HepG2 (cell line): ENCODE measurements at regions not wholly inside any gene's neighbourhood (a gene's known extent, or its start where the extent isn't known, plus 50 kb on each side); places are given as distances from the start of the nearest gene placed in this dataset.
A peak's percentile ranks its signal among the peaks of the same experiment; 100 is the strongest.

Experiments used
- BRCA1 ChIP-seq: sonication (generic); formaldehyde crosslinking; IDR thresholded peaks from 2 replicates; pipeline ENCODE4 v1.4.0; 2020; ENCODE audit warnings: missing genetic modification reagents
- DNMT1 ChIP-seq: sonication (generic); formaldehyde crosslinking; IDR thresholded peaks from 2 replicates; pipeline ENCODE4 v1.5.1; 2020; ENCODE audit warnings: mild to moderate bottlenecking, missing genetic modification reagents
- ELF3 ChIP-seq: IDR thresholded peaks from 2 replicates; pipeline ENCODE4 v1.6.1; 2016; ENCODE audit warnings: missing genetic modification reagents, missing compliant biosample characterization
- FOXC1 ChIP-seq: sonication (generic); formaldehyde crosslinking; IDR thresholded peaks from 2 replicates; pipeline ENCODE4 v1.8.0; 2022; ENCODE audit warnings: mild to moderate bottlenecking, missing genetic modification reagents, borderline replicate concordance
- FOXM1 ChIP-seq: sonication (generic); formaldehyde crosslinking; IDR thresholded peaks from 2 replicates; pipeline ENCODE4 v1.5.0; 2020; ENCODE audit warnings: missing genetic modification reagents
- IRF2 ChIP-seq: IDR thresholded peaks from 2 replicates; pipeline ENCODE4 v1.6.1; 2018; ENCODE audit warnings: missing genetic modification reagents, missing compliant biosample characterization
- KLF15 ChIP-seq: sonication (generic); formaldehyde crosslinking; IDR thresholded peaks from 2 replicates; pipeline ENCODE4 v1.8.1; 2023; ENCODE audit warnings: borderline replicate concordance, mild to moderate bottlenecking, inconsistent platforms, missing genetic modification reagents, mixed read lengths
- KLF6 ChIP-seq: IDR thresholded peaks from 2 replicates; pipeline ENCODE4 v1.8.0; 2016; ENCODE audit warnings: missing biosample characterization, missing genetic modification reagents
- MED8 ChIP-seq: sonication (generic); formaldehyde crosslinking; IDR thresholded peaks from 2 replicates; pipeline ENCODE4 v1.8.1; 2023; ENCODE audit warnings: mild to moderate bottlenecking, missing genetic modification reagents; ENCODE audit not compliant: insufficient replicate concordance
- MZF1 ChIP-seq: sonication (generic); formaldehyde crosslinking; IDR thresholded peaks from 2 replicates; pipeline ENCODE4 v1.8.1; 2023; ENCODE audit warnings: mild to moderate bottlenecking, missing genetic modification reagents, borderline replicate concordance
- RARA ChIP-seq: IDR thresholded peaks from 2 replicates; pipeline ENCODE4 v1.6.1; 2016; ENCODE audit warnings: missing genetic modification reagents, missing compliant biosample characterization
- RBAK ChIP-seq: sonication (generic); formaldehyde crosslinking; IDR thresholded peaks from 2 replicates; pipeline ENCODE4 v1.5.1; 2020; ENCODE audit warnings: mild to moderate bottlenecking, missing genetic modification reagents
- SNAPC2 ChIP-seq: sonication (generic); formaldehyde crosslinking; IDR thresholded peaks from 2 replicates; pipeline ENCODE4 v1.8.1; 2022; ENCODE audit warnings: mild to moderate bottlenecking, missing genetic modification reagents
- TEAD3 ChIP-seq: optimal IDR thresholded peaks from 2 replicates; pipeline ENCODE3; 2016; ENCODE audit warnings: borderline replicate concordance
- TOE1 ChIP-seq: sonication (generic); formaldehyde crosslinking; IDR thresholded peaks from 2 replicates; pipeline ENCODE4 v1.4.0; 2020; ENCODE audit warnings: mild to moderate bottlenecking, missing genetic modification reagents
- ZBTB38 ChIP-seq: sonication (generic); formaldehyde crosslinking; IDR thresholded peaks from 2 replicates; pipeline ENCODE4 v1.5.1; 2020; ENCODE audit warnings: mild to moderate bottlenecking, missing genetic modification reagents
- ZNF143 ChIP-seq: sonication (generic); formaldehyde crosslinking; IDR thresholded peaks from 2 replicates; pipeline ENCODE4 v1.4.0; 2020; ENCODE audit warnings: missing genetic modification reagents
- ZNF17 ChIP-seq: sonication (generic); formaldehyde crosslinking; IDR thresholded peaks from 2 replicates; pipeline ENCODE4 v1.5.0; 2020; ENCODE audit warnings: mild to moderate bottlenecking, missing genetic modification reagents
- ZNF510 ChIP-seq: sonication (generic); formaldehyde crosslinking; IDR thresholded peaks from 2 replicates; pipeline ENCODE4 v1.4.0; 2020; ENCODE audit warnings: low read depth, mild to moderate bottlenecking, missing genetic modification reagents
- TF ChIP-seq, protein P1 (sequence below): IDR thresholded peaks from 2 replicates; pipeline ENCODE4 v1.6.1; 2016
- TF ChIP-seq, protein P2 (sequence below): sonication (generic); formaldehyde crosslinking; IDR thresholded peaks from 2 replicates; pipeline ENCODE4 v1.5.0; 2020; ENCODE audit warnings: missing genetic modification reagents
- TF ChIP-seq, protein P3 (sequence below): IDR thresholded peaks from 2 replicates; pipeline ENCODE4 v1.6.1; 2016; ENCODE audit warnings: control low read depth
- TF ChIP-seq, protein P4 (sequence below): sonication (generic); formaldehyde crosslinking; IDR thresholded peaks from 2 replicates; pipeline ENCODE4 v1.4.0; 2020; ENCODE audit warnings: missing genetic modification reagents, borderline replicate concordance
- TF ChIP-seq, protein P5 (sequence below): sonication (generic); formaldehyde crosslinking; IDR thresholded peaks from 2 replicates; pipeline ENCODE4 v1.4.0; 2020; ENCODE audit warnings: missing genetic modification reagents

DNA sequence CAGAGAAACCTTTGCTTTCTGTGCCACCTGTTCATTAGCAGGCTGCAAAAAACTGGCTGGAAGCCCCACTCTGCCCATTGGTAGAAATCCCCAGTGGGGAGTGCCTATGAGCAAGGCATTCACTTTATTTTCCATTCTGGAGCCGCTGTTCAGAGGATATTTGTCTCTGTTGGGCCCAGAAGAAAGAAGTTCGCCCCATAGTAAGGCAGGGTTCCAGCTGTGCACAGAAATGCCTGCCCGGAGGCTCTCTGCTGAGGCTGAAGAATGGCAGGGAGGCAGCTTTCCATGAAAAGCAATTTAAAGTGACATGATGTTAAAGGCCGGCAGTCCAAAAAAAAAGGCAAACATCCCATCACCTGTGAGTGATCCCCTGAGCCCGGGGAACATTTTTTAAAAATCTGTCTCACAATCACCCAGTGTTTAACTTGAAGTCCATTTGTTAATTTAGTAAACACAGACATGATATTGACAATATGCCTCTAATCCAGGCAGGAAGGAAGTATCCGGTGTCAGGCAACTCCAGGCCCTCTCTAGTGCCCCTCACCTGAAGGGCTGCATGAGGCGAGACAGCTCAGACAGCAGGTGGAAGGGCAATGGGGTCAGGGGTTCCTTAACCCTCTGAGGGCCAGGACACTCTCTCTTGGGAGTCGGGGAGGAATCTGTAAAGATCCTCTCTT lies 265.1 kb upstream of the SIX2 start (continued):
- TF ChIP-seq, protein P1, sequence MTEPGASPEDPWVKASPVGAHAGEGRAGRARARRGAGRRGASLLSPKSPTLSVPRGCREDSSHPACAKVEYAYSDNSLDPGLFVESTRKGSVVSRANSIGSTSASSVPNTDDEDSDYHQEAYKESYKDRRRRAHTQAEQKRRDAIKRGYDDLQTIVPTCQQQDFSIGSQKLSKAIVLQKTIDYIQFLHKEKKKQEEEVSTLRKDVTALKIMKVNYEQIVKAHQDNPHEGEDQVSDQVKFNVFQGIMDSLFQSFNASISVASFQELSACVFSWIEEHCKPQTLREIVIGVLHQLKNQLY = peak; percentile 84; the same call in 1 of the 2 replicates
- TF ChIP-seq IRF2 (peak; percentile 90; the same call in 1 of the 2 replicates), KLF6 (CRISPR knock-in tag) (no peak), SNAPC2 (CRISPR knock-in tag) (no peak), BRCA1 (CRISPR knock-in tag) (0 out of 2 replicates have a peak, but pooled peaks have one; percentile 26), KLF15 (CRISPR knock-in tag) (no peak), ZNF17 (CRISPR knock-in tag) (no peak), ELF3 (peak; percentile 94), FOXM1 (no peak), TOE1 (CRISPR knock-in tag) (no peak), RBAK (CRISPR knock-in tag) (no peak), ZBTB38 (CRISPR knock-in tag) (no peak), ZNF143 (CRISPR knock-in tag) (no peak; the same call in 1 of the 2 replicates), ZNF510 (CRISPR knock-in tag) (no peak), RARA (CRISPR knock-in tag) (peak; percentile 99), TEAD3 (CRISPR knock-in tag) (peak; percentile 89), FOXC1 (peak; percentile 88; the same call in 1 of the 2 replicates), MED8 (CRISPR knock-in tag) (peak; percentile 75), MZF1 (no peak), DNMT1 (CRISPR knock-in tag) (no peak)
- TF ChIP-seq, protein P2, sequence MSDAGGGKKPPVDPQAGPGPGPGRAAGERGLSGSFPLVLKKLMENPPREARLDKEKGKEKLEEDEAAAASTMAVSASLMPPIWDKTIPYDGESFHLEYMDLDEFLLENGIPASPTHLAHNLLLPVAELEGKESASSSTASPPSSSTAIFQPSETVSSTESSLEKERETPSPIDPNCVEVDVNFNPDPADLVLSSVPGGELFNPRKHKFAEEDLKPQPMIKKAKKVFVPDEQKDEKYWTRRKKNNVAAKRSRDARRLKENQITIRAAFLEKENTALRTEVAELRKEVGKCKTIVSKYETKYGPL (CRISPR knock-in tag) = no peak
- TF ChIP-seq, protein P3, sequence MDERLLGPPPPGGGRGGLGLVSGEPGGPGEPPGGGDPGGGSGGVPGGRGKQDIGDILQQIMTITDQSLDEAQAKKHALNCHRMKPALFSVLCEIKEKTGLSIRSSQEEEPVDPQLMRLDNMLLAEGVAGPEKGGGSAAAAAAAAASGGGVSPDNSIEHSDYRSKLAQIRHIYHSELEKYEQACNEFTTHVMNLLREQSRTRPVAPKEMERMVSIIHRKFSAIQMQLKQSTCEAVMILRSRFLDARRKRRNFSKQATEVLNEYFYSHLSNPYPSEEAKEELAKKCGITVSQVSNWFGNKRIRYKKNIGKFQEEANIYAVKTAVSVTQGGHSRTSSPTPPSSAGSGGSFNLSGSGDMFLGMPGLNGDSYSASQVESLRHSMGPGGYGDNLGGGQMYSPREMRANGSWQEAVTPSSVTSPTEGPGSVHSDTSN = peak; percentile 21; the same call in 1 of the 2 replicates
- TF ChIP-seq, protein P4, sequence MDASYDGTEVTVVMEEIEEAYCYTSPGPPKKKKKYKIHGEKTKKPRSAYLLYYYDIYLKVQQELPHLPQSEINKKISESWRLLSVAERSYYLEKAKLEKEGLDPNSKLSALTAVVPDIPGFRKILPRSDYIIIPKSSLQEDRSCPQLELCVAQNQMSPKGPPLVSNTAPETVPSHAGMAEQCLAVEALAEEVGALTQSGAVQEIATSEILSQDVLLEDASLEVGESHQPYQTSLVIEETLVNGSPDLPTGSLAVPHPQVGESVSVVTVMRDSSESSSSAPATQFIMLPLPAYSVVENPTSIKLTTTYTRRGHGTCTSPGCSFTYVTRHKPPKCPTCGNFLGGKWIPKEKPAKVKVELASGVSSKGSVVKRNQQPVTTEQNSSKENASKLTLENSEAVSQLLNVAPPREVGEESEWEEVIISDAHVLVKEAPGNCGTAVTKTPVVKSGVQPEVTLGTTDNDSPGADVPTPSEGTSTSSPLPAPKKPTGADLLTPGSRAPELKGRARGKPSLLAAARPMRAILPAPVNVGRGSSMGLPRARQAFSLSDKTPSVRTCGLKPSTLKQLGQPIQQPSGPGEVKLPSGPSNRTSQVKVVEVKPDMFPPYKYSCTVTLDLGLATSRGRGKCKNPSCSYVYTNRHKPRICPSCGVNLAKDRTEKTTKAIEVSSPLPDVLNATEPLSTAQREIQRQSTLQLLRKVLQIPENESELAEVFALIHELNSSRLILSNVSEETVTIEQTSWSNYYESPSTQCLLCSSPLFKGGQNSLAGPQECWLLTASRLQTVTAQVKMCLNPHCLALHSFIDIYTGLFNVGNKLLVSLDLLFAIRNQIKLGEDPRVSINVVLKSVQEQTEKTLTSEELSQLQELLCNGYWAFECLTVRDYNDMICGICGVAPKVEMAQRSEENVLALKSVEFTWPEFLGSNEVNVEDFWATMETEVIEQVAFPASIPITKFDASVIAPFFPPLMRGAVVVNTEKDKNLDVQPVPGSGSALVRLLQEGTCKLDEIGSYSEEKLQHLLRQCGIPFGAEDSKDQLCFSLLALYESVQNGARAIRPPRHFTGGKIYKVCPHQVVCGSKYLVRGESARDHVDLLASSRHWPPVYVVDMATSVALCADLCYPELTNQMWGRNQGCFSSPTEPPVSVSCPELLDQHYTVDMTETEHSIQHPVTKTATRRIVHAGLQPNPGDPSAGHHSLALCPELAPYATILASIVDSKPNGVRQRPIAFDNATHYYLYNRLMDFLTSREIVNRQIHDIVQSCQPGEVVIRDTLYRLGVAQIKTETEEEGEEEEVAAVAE (CRISPR knock-in tag) = no peak; the same call in none of the 2 replicates
- TF ChIP-seq, protein P5, sequence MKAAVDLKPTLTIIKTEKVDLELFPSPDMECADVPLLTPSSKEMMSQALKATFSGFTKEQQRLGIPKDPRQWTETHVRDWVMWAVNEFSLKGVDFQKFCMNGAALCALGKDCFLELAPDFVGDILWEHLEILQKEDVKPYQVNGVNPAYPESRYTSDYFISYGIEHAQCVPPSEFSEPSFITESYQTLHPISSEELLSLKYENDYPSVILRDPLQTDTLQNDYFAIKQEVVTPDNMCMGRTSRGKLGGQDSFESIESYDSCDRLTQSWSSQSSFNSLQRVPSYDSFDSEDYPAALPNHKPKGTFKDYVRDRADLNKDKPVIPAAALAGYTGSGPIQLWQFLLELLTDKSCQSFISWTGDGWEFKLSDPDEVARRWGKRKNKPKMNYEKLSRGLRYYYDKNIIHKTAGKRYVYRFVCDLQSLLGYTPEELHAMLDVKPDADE (CRISPR knock-in tag) = no peak
